GM12892 (cell line): ENCODE measurements at regions not wholly inside any gene's neighbourhood (a gene's known extent, or its start where the extent isn't known, plus 50 kb on each side); places are given as distances from the start of the nearest gene placed in this dataset.

Source experiments
- DNase-seq: peaks from one replicate; pipeline ENCODE4 v3.0.0; 2011; ENCODE audit not compliant: insufficient read length
- FAIRE-seq: peaks from 2 replicates; lab custom pipeline; 2011; peaks lifted over from hg19 to GRCh38; lab: Jason Lieb, UNC
- POLR2A ChIP-seq: IDR thresholded peaks from 2 replicates; pipeline ENCODE4 v1.6.1; 2011; ENCODE audit warnings: low read depth, low read length, control low read depth
- POLR2AphosphoS5 ChIP-seq: IDR thresholded peaks from 2 replicates; pipeline ENCODE4 v1.6.1; 2011; ENCODE audit warnings: low read depth, low read length, control low read depth
- TAF1 ChIP-seq: IDR thresholded peaks from 2 replicates; pipeline ENCODE4 v1.6.1; 2011; ENCODE audit warnings: low read depth, mild to moderate bottlenecking, control low read depth, low read length, borderline replicate concordance

DNA sequence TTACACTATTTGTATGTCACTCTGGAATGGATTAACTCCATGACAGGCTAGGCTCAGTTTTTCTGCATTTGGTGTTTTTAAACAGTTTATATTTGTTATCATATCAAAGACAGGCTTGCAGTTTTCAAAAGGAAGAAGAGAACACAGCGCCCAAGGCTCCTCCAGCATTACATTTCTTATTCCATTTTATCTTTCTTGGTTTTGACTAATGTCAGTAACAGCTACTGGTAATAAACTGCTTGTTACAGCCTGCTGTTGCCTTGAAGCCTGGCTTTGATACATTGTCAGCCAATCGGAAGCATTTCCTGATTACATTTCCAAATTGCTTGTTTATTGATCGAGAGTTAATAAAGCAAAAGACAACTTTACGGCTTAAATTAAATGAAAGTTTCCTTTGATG lies 166.0 kb upstream of the MDFIC start:
- TF ChIP-seq POLR2A (no peak), POLR2AphosphoS5 (no peak), TAF1 (no peak)
- FAIRE-seq, result no peak
- DNase-seq, result no peak

DNA sequence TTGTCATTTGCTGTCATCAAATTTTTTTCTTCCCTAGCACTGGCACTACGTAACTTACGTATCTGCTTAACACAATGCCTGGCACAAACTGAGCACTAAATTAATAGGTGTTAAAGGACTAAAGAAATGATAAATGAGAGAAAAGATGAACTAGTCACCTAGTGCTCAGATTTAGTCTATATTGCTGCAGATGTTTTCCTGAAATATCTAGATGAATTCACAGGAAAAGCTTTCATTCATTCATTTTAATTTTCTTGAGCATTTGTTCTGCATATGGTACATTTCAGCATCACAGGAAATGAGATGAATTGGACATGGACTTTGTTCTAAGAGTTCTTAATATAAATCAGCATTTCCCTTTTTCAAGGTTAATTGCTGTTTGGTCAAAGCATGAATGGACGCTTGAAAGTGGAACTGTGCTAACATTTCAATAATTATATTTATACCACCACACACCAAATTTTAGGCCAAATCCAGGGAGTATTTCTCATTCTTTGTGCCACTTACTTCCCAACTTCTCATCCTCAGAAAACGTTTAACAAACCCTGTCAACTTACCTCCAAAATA lies 163.2 kb upstream of the MDFIC start:
- DNase-seq (no peak), FAIRE-seq (no peak)
- TF ChIP-seq POLR2A (no peak), POLR2AphosphoS5 (no peak), TAF1 (no peak)

DNA sequence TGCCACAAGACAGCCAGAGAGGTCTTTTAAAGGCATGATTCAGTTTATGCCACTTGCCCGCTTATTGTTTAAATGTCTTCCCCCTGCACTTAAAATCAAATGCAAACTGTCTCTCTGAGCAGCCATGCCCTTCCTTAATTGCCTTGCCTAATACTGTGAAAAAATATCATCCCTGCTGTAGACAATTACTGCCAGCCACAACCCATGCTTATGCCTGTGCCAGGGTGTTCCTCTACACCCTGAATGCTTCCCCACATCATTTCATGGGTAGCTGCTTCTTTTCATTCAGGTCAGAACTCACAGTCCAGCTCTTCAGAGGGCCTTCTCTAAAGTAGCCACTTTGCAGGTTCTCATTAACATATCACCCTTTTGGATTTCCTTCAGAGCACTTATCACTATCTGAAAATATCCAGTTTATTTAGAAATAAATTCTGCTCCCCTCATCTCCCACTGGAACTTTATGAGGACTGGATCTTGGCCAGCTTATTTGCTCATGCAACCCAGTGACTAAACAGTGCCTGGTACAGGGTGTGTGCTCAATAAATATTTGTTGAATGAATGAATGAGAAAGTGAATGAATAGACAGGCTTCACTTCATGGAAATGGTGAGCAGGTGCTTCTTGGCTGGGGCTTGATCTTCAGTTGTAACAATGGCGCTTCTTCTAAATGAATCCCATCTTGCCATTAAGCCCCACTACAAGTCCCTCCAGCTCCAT lies 162.4 kb upstream of the MDFIC start:
- TF ChIP-seq POLR2AphosphoS5, result no peak
- TF ChIP-seq TAF1, result no peak
- TF ChIP-seq POLR2A, result no peak
- DNase-seq, result no peak
- no peak for FAIRE-seq

DNA sequence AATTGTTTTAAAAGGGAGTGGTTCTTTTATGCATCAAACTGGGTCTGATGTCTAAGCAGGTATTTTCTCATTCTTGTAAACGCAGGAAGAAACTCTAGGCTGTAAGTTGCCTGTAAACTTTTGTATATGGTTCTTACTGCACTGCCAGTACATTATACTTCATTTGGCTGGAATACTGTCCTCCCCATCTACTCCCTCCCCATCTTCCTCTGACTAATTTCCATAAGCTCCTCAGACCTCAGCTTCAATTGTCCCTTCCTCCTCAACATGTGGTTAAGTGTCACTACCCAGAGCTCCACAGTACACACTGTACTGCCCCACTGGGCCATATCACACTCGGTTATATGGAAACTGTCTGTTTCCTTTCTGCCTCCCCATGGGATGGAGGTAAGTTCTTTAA lies 161.4 kb upstream of the MDFIC start:
- no peak for FAIRE-seq
- DNase-seq, result no peak
- no peak for TF ChIP-seq POLR2A
- TF ChIP-seq POLR2AphosphoS5, result no peak
- no peak for TF ChIP-seq TAF1

DNA sequence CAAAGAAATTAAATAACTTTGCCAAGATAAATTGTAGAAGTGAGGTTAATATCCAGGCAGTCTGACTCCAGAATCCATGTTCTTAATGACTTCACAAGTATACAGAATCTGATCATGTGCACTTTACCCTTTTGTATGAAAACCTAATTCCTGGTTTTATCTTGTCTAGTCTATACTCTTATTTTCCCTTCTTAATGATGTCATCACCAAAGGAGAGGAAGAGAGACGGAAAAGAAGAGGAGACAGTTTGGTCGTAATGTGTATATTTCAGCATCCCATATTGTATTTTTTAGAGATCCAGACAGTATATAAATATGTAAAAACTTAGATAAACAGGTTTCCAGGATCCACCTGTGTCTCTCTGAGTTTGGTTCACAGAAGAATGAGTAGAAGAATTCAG lies 159.9 kb upstream of the MDFIC start:
- FAIRE-seq (no peak), DNase-seq (no peak)
- TF ChIP-seq POLR2A (no peak), POLR2AphosphoS5 (no peak), TAF1 (no peak)

DNA sequence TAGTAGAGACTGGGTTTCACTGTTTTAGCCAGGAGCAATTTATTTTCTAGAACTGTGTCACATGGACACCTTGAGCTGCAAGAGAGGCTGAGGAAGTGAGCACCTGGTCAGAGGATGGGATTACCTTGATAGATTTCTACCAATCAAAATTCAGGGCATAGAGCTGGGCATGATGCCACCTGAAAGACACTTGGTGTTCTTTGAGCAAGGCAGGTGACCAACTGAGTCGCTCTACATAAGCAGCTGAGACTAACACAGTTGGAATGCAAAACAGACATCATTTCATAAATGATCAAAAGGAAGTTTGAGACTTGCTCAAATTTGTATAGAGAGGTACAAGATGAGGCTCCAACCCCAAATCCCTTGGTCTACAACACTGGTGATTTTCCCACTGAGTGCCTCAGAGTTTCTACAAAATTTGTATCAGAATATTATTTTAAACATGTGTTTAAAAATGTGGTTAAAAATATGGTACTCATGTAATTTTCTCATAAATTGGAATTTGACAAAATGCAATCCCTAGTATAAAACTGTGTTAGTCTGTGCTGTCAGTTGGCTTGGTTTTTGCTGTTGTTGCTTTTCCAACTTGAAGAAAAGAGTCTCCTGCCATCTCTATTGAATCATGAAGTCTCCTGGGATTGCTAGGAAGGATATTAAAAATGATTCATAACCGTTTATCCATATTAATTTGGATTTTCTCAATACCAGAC lies 156.4 kb upstream of the MDFIC start:
- TF ChIP-seq POLR2A (no peak), POLR2AphosphoS5 (no peak)
- FAIRE-seq, result peak; percentile 48
- DNase-seq, result no peak

DNA sequence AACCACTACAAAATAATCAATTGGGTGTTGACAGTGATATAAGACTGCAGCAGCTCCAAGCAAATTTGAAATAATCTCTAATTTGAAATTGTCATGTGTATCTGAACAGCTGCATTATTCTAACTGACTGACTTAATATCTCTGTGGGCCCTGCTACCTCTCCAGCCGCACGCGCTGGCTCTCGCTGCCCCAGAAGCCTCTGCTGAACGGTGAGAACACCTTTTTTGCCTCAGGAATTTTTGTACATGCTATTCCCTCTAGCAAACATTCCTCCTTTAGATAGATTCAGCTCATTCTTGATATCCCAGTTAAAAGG lies 155.9 kb upstream of the MDFIC start:
- DNase-seq (no peak), FAIRE-seq (no peak)
- no peak for TF ChIP-seq POLR2A
- no peak for TF ChIP-seq TAF1
- TF ChIP-seq POLR2AphosphoS5, result no peak

DNA sequence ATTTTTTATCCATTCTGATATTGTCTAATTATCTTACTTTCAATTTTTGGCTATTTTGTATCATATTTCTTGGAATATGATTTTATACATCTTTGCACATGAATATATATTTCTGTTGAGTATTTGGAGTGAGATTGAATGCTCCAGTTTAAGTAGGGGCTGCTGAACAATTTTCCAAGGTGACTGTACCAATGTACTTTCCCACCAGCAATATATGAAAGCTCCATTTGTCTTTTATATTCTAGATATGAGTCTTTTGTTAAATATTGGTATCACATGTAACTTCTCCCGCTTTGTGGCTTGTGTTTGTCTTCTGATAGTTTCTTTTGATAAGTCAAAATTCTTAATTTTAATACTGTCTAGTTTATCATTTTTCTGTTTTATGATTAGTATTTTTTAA lies 144.6 kb upstream of the MDFIC start:
- DNase-seq, result no peak
- TF ChIP-seq POLR2AphosphoS5 (no peak), TAF1 (no peak), POLR2A (no peak)
- no peak for FAIRE-seq

DNA sequence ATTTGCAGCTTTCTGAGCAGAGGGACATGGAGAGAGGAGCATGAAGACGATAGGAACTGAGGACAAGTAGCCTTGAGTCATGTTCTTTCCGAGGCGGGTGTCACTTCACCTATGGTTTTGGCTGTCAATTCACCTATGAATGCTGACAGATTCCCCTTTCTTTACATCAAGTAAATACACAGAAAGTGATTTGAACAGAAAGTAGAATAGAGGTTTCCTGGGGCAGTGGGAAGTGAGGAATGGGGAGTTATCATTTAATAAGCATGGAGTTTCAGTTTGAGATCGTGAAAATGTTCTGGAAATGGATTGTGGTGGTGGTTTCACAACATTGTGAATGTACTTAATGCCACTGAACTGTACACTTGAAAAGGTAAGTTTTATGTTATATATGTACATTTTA lies 138.4 kb upstream of the MDFIC start:
- TF ChIP-seq TAF1 (no peak), POLR2A (no peak), POLR2AphosphoS5 (no peak)
- FAIRE-seq (no peak), DNase-seq (no peak)

DNA sequence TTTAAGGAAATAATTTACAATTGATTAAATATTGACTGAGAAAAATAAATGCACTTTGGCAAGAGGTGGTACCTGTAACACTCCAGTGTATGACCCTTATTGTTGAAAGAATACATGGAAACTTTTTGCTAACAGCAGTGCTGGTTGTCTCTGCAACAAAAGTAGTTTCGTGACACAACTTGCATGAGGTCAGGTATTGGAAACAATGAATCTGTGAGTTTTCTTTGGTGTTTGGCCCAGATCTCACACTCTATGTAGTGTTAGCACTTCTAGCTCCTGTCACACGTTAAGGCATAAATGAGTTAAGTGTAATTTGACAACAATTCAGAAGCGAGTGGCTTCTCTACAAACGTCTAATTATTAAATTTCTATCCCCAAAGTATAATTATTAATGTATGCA lies 137.7 kb upstream of the MDFIC start:
- TF ChIP-seq TAF1 (no peak), POLR2AphosphoS5 (no peak), POLR2A (no peak)
- FAIRE-seq, result no peak
- DNase-seq, result no peak

DNA sequence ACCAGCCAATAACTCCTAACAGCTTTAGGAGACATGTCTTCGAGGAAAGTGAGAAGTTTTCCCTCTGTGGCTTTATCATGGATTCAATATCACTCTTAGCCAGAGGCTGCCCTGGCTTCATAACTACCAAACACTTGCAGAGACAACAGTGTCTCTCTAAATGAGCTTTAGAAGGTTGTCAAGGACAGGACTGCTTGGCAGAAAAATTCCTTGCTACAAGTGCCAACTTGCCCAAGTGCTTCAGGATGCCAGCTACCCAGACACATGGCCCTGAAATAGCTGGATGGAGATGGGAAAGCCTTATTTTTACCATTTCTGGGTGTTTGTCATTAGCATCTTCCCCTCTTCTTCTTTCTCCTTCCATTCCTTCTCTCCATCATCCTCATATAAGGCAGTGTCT lies 137.1 kb upstream of the MDFIC start:
- FAIRE-seq, result no peak
- no peak for TF ChIP-seq TAF1
- no peak for TF ChIP-seq POLR2AphosphoS5
- TF ChIP-seq POLR2A, result no peak
- DNase-seq, result no peak

DNA sequence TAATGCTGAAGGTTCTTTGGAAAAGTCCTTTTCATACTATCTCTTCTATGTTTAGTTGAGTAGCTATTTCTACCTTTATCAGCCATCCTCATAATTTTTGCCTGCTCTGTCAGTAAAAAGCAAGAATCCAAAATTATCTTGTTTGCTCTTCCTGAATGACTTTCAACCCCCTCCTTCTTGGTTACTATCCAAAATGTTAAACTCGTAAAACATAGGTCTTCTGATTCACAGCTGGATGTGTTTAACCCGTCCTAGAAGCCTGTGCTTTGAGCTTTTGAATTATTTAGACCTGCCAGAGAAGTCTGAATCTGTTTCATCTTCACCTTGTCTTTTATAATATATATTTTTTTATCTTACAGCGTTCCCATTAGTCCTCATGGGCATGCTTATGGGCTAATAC lies 136.4 kb upstream of the MDFIC start:
- FAIRE-seq (no peak), DNase-seq (no peak)
- TF ChIP-seq POLR2A (no peak), TAF1 (no peak), POLR2AphosphoS5 (no peak)

DNA sequence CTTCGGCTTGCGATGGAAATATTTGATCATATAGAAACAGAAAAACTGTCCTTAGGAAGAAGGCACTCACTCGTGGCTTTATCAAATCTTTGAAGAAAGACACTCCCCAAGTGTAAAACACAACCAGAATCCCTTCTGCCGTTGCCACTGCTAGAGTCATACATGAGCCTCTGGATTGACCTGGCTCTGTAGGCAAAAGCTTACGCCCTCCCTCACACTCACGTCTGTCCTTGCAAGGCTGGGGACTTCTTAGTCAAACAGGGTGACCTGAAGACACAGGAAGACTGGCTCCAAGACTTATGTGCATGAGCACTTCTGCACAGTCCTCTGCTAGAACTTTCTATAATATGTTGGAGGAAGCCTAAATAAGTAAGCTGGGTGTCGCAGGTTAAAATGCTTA lies 135.4 kb upstream of the MDFIC start:
- no peak for TF ChIP-seq POLR2AphosphoS5
- no peak for TF ChIP-seq POLR2A
- no peak for TF ChIP-seq TAF1
- no peak for DNase-seq
- no peak for FAIRE-seq

DNA sequence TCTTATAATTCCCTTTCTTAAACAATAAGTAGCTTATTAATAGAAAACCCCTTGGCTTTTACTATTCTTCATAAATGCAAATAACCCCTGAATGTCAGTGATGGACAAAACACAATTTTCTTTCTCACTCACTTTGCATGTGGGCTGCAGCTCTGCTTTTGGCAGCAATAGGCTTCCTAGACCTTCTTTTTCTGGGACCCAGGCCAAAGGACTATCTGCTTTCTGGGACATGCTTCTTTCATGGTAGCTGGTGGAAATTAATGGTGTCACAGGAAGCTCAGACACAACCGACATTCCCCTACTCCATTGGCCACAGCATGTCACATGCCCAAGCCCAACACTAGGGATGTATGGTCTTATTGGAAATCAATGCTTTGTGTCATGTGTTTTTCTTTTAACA lies 134.3 kb upstream of the MDFIC start:
- no peak for TF ChIP-seq TAF1
- TF ChIP-seq POLR2A, result no peak
- no peak for TF ChIP-seq POLR2AphosphoS5
- no peak for FAIRE-seq
- no peak for DNase-seq
